Upper lobe of left lung (tissue), 6 donors: ENCODE measurements at regions not wholly inside any gene's neighbourhood (a gene's known extent, or its start where the extent isn't known, plus 50 kb on each side); places are given as distances from the start of the nearest gene placed in this dataset.

ENCODE experiments used
- ATAC-seq, 2 donors: fragments of 200-7000 bp; cut with Tn5 transposase; one replicate each; pipeline ENCODE4 v1.9.1; 2022; ENCODE audit warnings: mild to moderate bottlenecking in 2 of 2, moderate library complexity in 2 of 2; ENCODE audit not compliant: low FRiP score in 2 of 2
- DNase-seq, 2 donors: peaks; one replicate each; pipeline ENCODE4 v3.0.0-alpha.2; 2019 to 2020
- H3K27ac ChIP-seq, 4 donors: fragments of 200-600 bp; sonication (generic); one replicate each; pipeline ENCODE4 v1.5.1; 2016 to 2019
- H3K27me3 ChIP-seq, 4 donors: fragments of 200-600 bp; sonication (generic); one replicate each; pipeline ENCODE4 v1.5.1; 2017 to 2019
- H3K36me3 ChIP-seq, 4 donors: fragments of 200-600 bp; sonication (generic); one replicate each; pipeline ENCODE4 v1.5.1; 2016 to 2019
- H3K4me1 ChIP-seq, 4 donors: fragments of 200-600 bp; sonication (generic); one replicate each; pipeline ENCODE4 v1.5.1; 2018 to 2019
- H3K4me3 ChIP-seq, 4 donors: fragments of 200-600 bp; sonication (generic); one replicate each; pipeline ENCODE4 v1.5.1; 2017 to 2019; ENCODE audit warnings: mild to moderate bottlenecking in 2 of 4, moderate library complexity in 1 of 4
- H3K9me3 ChIP-seq, 4 donors: fragments of 200-600 bp; sonication (generic); one replicate each; pipeline ENCODE4 v1.5.1; 2018 to 2019
- EP300 ChIP-seq, 4 donors: sonication (generic); formaldehyde crosslinking; IDR thresholded peaks; one replicate each; pipeline ENCODE4 v1.5.1; 2017; ENCODE audit warnings: antibody characterized with exemption in 4 of 4, control low read depth in 2 of 4
- POLR2A ChIP-seq, 4 donors: fragments of 450-650 bp; IDR thresholded peaks; one replicate each; pipeline ENCODE4 v1.5.1; 2016 to 2017; ENCODE audit warnings: antibody characterized with exemption in 4 of 4, mild to moderate bottlenecking in 2 of 4
- POLR2AphosphoS5 ChIP-seq, 2 donors: sonication (generic); formaldehyde crosslinking; IDR thresholded peaks; one replicate each; pipeline ENCODE4 v1.5.1; 2017; ENCODE audit warnings: antibody characterized with exemption in 2 of 2
- WGBS, 2 donors: methylation state at CpG; one replicate each; pipeline ENCODE4 v1.1.5; 2017 to 2018; 5-methylcytosine and 5-hydroxymethylcytosine counted together
- TF ChIP-seq, protein P1 (sequence below), 6 experiments: fragments of 450-650 bp in 4 of 6; fragments of 200-600 bp in 2 of 6; sonication (generic) in 2 of 6; IDR thresholded peaks; one replicate each; pipeline ENCODE4 v1.5.1; 2016 to 2019; ENCODE audit warnings: antibody characterized with exemption in 6 of 6
- donor health status: DM: no; HTN: no; CAD: no; lungs with moderate emphysema.
- donor health status: DM: no; HTN: yes; CAD: no; lungs with severe emphysema.

DNA sequence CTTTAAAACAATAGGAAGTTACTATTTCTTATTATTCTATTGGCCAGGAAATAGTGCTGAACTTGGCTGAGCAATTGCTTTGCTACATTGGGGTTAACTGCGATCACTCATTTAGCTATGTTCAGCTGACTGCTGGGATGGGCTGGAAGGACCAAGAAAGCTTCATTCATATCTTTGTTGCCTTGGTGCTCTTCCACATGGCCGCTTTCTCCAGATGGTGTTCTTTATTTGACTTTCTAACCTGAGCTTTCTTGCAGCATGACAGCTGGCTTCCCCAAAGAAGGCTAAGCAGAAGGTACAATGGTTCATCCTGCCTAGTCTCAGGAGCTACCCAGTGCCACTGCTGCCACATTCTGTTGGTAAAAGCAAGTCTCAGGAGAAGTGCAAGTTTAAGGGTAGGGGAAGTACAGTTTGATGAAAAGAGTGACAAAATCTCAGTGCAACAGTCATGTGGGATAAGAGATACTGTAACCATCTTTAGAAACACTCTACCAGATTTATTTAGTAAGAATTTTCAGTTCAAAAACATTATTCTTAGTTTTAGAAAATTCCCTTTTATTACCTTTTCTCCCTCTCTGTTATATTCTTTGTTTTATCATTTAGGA is 180.6 kb upstream of the RBMS1 start:
- ATAC-seq = no peak
- Histone ChIP-seq H3K4me3 (no peak overlapping the region), H3K4me1 (no peaks in the 10 kb centered on the region), H3K36me3 (no peaks in the 10 kb centered on the region), H3K27me3 (no peaks in the 10 kb centered on the region), H3K27ac (no peak overlapping the region), H3K9me3 (no peaks in the 10 kb centered on the region)
- no peak for TF ChIP-seq POLR2AphosphoS5 (IDR thresholded peaks at IDR 0.05)
- TF ChIP-seq, protein P1, sequence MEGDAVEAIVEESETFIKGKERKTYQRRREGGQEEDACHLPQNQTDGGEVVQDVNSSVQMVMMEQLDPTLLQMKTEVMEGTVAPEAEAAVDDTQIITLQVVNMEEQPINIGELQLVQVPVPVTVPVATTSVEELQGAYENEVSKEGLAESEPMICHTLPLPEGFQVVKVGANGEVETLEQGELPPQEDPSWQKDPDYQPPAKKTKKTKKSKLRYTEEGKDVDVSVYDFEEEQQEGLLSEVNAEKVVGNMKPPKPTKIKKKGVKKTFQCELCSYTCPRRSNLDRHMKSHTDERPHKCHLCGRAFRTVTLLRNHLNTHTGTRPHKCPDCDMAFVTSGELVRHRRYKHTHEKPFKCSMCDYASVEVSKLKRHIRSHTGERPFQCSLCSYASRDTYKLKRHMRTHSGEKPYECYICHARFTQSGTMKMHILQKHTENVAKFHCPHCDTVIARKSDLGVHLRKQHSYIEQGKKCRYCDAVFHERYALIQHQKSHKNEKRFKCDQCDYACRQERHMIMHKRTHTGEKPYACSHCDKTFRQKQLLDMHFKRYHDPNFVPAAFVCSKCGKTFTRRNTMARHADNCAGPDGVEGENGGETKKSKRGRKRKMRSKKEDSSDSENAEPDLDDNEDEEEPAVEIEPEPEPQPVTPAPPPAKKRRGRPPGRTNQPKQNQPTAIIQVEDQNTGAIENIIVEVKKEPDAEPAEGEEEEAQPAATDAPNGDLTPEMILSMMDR (IDR thresholded peaks at IDR 0.05) = no peak
- no peak for TF ChIP-seq POLR2A (IDR thresholded peaks at IDR 0.05)
- TF ChIP-seq EP300 (IDR thresholded peaks at IDR 0.05) = no peak
- WGBS, 2 donors = 91 to 94% methylated on average over 2 of the region's 2 CpGs
- no peak for DNase-seq

DNA sequence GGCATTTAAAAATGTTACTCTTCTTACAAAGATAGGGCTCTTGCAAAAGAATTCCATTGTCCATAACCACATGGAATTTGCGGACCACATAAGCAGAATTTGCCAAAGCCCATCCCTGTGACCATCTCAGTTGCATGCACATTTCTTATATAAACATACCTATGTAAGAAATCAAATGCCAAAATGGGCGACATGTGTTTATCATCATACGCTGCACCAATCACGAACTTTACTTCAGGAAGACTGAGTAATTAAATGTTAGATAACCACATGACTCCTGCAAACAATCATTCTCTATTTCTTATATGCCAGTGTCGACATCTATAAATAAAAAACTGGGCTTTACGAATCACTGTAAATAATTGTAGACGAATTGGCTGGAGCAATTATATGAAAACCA is 186.1 kb upstream of the RBMS1 start:
- TF ChIP-seq, protein P1 (IDR thresholded peaks at IDR 0.05) = no peak
- TF ChIP-seq EP300 (IDR thresholded peaks at IDR 0.05) (no peak), POLR2AphosphoS5 (IDR thresholded peaks at IDR 0.05) (no peak), POLR2A (IDR thresholded peaks at IDR 0.05) (no peak)
- H3K36me3 ChIP-seq = no peaks in the 10 kb centered on the region
- WGBS, 2 donors = 89 to 92% methylated on average over 7 of the region's 7 CpGs
- H3K9me3 ChIP-seq = no peaks in the 10 kb centered on the region
- H3K27ac ChIP-seq = no peak overlapping the region
- no peak for ATAC-seq
- no peaks in the 10 kb centered on the region for H3K4me1 ChIP-seq
- H3K27me3 ChIP-seq = no peaks in the 10 kb centered on the region
- no peak for DNase-seq
- no peak overlapping the region for H3K4me3 ChIP-seq

DNA sequence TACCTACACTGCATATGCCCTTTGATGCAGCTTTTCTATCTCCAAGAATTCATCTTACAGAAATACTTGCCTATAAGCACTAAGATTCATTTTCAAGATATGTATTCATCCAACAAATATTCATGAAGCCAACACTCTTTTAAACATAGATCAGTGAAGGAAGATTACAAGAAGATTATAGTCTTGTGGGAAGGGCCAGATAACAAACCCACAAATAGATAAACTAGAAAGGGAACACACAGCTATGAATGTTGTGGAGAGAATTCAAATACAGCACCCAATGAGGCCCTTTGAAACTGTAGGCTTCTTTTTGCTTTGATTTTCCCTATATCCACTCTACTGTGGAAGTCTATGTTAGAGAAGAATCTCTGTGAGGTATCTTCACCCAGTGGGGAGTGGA is 186.7 kb upstream of the RBMS1 start:
- no peak for ATAC-seq

DNA sequence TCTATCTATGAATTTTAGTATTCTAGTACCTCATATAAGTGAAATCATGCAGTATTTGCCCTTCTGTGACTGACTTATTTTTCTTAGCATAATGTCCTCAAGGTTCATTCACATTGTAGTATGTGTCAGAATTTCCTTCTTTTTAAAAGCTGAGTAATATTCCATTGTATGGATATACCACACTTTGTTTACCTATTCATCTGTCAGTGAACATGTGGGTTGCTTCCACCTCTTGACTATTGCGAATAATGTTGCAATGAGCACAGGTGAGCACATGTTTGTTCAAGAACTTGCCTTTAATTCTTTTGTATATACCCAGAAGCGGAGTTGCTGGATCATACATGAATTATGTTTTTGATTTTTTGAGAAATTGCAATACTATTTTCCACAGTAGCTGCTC is 187.4 kb upstream of the RBMS1 start:
- H3K4me1 ChIP-seq = no peaks in the 10 kb centered on the region
- 47 to 98% methylated on average over 2 of the region's 2 CpGs for WGBS, 2 donors

More for the DNA sequence above, 186.7 kb upstream of the RBMS1 start:
- Histone ChIP-seq H3K36me3 (no peaks in the 10 kb centered on the region), H3K4me3 (no peak overlapping the region), H3K4me1 (no peaks in the 10 kb centered on the region), H3K27ac (no peak overlapping the region), H3K9me3 (no peaks in the 10 kb centered on the region), H3K27me3 (no peaks in the 10 kb centered on the region)
- TF ChIP-seq POLR2A (IDR thresholded peaks at IDR 0.05) (no peak), EP300 (IDR thresholded peaks at IDR 0.05) (no peak), POLR2AphosphoS5 (IDR thresholded peaks at IDR 0.05) (no peak)
- DNase-seq = no peak

DNA sequence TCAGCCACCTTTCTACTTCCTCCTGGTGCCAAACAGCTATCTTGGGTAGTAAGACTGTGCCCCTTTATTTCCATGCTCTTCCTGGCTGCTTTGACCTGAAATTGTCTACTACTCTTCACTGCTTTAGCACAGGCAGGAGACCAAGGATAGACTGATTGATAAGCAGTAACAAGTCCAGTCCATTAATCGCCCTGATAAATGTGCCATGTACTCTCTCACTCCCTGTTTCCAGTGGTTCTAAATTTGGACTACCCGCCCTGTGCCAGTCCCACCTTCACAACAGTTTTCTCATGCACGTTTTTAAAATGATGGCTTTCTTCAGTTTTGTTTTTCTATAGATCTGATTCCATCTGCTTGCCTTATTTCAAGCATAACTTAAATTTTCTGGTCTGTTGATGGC is 189.6 kb upstream of the RBMS1 start:
- DNase-seq (no peak), ATAC-seq (no peak)
- H3K4me1 ChIP-seq = no peaks in the 10 kb centered on the region
- H3K9me3 ChIP-seq = no peaks in the 10 kb centered on the region
- no peak for TF ChIP-seq POLR2A (IDR thresholded peaks at IDR 0.05)
- TF ChIP-seq POLR2AphosphoS5 (IDR thresholded peaks at IDR 0.05) = no peak
- TF ChIP-seq, protein P1 (IDR thresholded peaks at IDR 0.05) = no peak
- no peak for TF ChIP-seq EP300 (IDR thresholded peaks at IDR 0.05)
- WGBS, 2 donors = 86 to 87% methylated on average over 3 of the region's 3 CpGs
- H3K4me3 ChIP-seq = no peak overlapping the region
- H3K36me3 ChIP-seq = no peaks in the 10 kb centered on the region
- no peaks in the 10 kb centered on the region for H3K27me3 ChIP-seq
- H3K27ac ChIP-seq = no peak overlapping the region

More for the DNA sequence above, 187.4 kb upstream of the RBMS1 start:
- Histone ChIP-seq H3K27me3 (no peaks in the 10 kb centered on the region), H3K9me3 (no peaks in the 10 kb centered on the region), H3K27ac (no peak overlapping the region), H3K4me3 (no peak overlapping the region), H3K36me3 (no peaks in the 10 kb centered on the region)
- ATAC-seq = no peak
- no peak for DNase-seq
- TF ChIP-seq POLR2A (IDR thresholded peaks at IDR 0.05) (no peak), EP300 (IDR thresholded peaks at IDR 0.05) (no peak), POLR2AphosphoS5 (IDR thresholded peaks at IDR 0.05) (no peak)
- TF ChIP-seq, protein P1 (IDR thresholded peaks at IDR 0.05) = no peak
